Transverse colon (tissue), 4 donors: ENCODE measurements at regions not wholly inside any gene's neighbourhood (a gene's known extent, or its start where the extent isn't known, plus 50 kb on each side); places are given as distances from the start of the nearest gene placed in this dataset.

ENCODE experiments used
- CTCF ChIP-seq, 5 experiments: fragments of 200-600 bp in 3 of 5; fragments of 450-650 bp in 2 of 5; sonication (generic) in 3 of 5; IDR thresholded peaks; 1 replicate in 2 of 5; 2 replicates in 3 of 5; pipeline ENCODE4 v1.5.1; 2016 to 2017; ENCODE audit warnings: antibody characterized with exemption in 5 of 5, inconsistent platforms in 3 of 5, mild to moderate bottlenecking in 2 of 5, moderate library complexity in 1 of 5
- EP300 ChIP-seq: sonication (generic); formaldehyde crosslinking; IDR thresholded peaks from one replicate; pipeline ENCODE4 v1.6.1; 2017; ENCODE audit warnings: antibody characterized with exemption, low read depth
- POLR2A ChIP-seq: fragments of 450-650 bp; IDR thresholded peaks from one replicate; pipeline ENCODE4 v1.6.1; 2016; ENCODE audit warnings: antibody characterized with exemption, mild to moderate bottlenecking, moderate library complexity
- POLR2AphosphoS5 ChIP-seq, 3 donors: sonication (generic); formaldehyde crosslinking; IDR thresholded peaks; one replicate each; pipeline ENCODE4 v1.6.1; 2016; ENCODE audit warnings: antibody characterized with exemption in 3 of 3

- TF ChIP-seq CTCF (IDR thresholded peaks at IDR 0.05) (no peak), POLR2A (no peak), POLR2AphosphoS5 (IDR thresholded peaks at IDR 0.05) (no peak), EP300 (no peak)
Observed at GRCh38 chr4:24042094-24042493, 152.2 kb upstream of the PPARGC1A start.
